K562 (cell line): ENCODE measurements at regions not wholly inside any gene's neighbourhood (a gene's known extent, or its start where the extent isn't known, plus 50 kb on each side); places are given as distances from the start of the nearest gene placed in this dataset.

Experiments used
- ATAC-seq: fragments of 200-7000 bp; cut with Tn5 transposase; 3 replicates; pipeline ENCODE4 v1.9.1; 2020; ENCODE audit warnings: moderate library complexity
- BruUV-seq: library from RNA; stranded (reverse); fragments of 400-500 nt; replicated peaks from 2 replicates; lab custom pipeline; 2021; lab: Mats Ljungman, UMichigan
- CTCF ChIA-PET: fragments of 300-600 bp; formaldehyde crosslinking; extraction: SDS; loops from one replicate; lab custom pipeline; 2021; ENCODE audit warnings: low intra/inter-chr PET ratio; lab: Yijun Ruan, JAX
- POLR2A ChIA-PET: fragments of 300-600, 350-650 bp; sonication (Branson Sonifier 250); formaldehyde crosslinking; extraction: SDS; loops from one replicate; lab custom pipeline; 2021; ENCODE audit warnings: antibody characterized with exemption, inconsistent platforms; lab: Yijun Ruan, JAX
- DNase-seq, 4 experiments: peaks; one replicate each; pipeline versions ENCODE4 v3.0.0 to v3.0.0-alpha.2; 2011 to 2018; ENCODE audit warnings: low spot score in 3 of 4, mixed read lengths in 3 of 4; ENCODE audit errors: extremely low read depth in 1 of 4
- FAIRE-seq: peaks from 2 replicates; lab custom pipeline; 2011; peaks lifted over from hg19 to GRCh38; lab: Jason Lieb, UNC
- H2AFZ ChIP-seq: 2 replicates; pipeline ENCODE4 v1.6.0; 2011; ENCODE audit warnings: low read depth, low read length, control low read depth, inconsistent platforms
- H3K27ac ChIP-seq: fragments of 200-600 bp; 3 replicates; pipeline ENCODE4 v1.8.0; 2011; ENCODE audit warnings: low read depth, mild to moderate bottlenecking, control low read depth, inconsistent platforms, low read length, moderate library complexity, mixed read lengths; ENCODE audit errors: extremely low read depth
- H3K27me3 ChIP-seq, 2 experiments: fragments of 300-600 bp in 1 of 2; 2 replicates in 1 of 2; 3 replicates in 1 of 2; pipeline versions ENCODE4 v1.6.0 to v1.8.0; 2011; ENCODE audit warnings: inconsistent platforms in 2 of 2, low read length in 2 of 2, mild to moderate bottlenecking in 1 of 2, mixed read lengths in 1 of 2, moderate library complexity in 1 of 2; ENCODE audit not compliant: control insufficient read depth in 2 of 2, insufficient read depth in 2 of 2
- H3K36me3 ChIP-seq: fragments of 300-600 bp; 3 replicates; pipeline ENCODE4 v1.8.0; 2011; ENCODE audit warnings: mild to moderate bottlenecking, low read length, inconsistent platforms; ENCODE audit not compliant: control insufficient read depth, insufficient read depth
- H3K4me1 ChIP-seq, 2 experiments: fragments of 200-600 bp in 1 of 2; replicated peaks in 1 of 2; 2 replicates in 1 of 2; 3 replicates in 1 of 2; pipeline versions ENCODE4 v1.5.1 to v1.8.0; 2011; ENCODE audit warnings: inconsistent platforms in 2 of 2, low read length in 2 of 2, mild to moderate bottlenecking in 1 of 2, mixed read lengths in 1 of 2, moderate library complexity in 1 of 2; ENCODE audit not compliant: control insufficient read depth in 2 of 2, insufficient read depth in 2 of 2
- H3K4me2 ChIP-seq: 2 replicates; pipeline ENCODE4 v1.6.1; 2011; ENCODE audit warnings: low read length, control low read depth, inconsistent platforms, mixed read lengths; ENCODE audit not compliant: insufficient read depth
- H3K4me3 ChIP-seq: fragments of 200-600 bp; sonication (generic), shearing (Covaris generic); 2 replicates; pipeline ENCODE4 v1.5.1; 2016; ENCODE audit warnings: control low read depth, inconsistent platforms
- H3K79me2 ChIP-seq: fragments of 200-600 bp; 3 replicates; pipeline ENCODE4 v1.8.0; 2011; ENCODE audit warnings: low read length, inconsistent platforms; ENCODE audit not compliant: control insufficient read depth, insufficient read depth
- H3K9ac ChIP-seq, 2 experiments: 2 replicates each; pipeline versions ENCODE4 v1.6.0 to v1.6.1; 2011; ENCODE audit warnings: low read depth in 2 of 2, low read length in 2 of 2, control low read depth in 1 of 2, inconsistent platforms in 1 of 2, mild to moderate bottlenecking in 1 of 2, mixed read lengths in 1 of 2; ENCODE audit not compliant: insufficient read depth in 1 of 2
- H3K9me1 ChIP-seq: one replicate; pipeline ENCODE4 v1.6.0; 2011; ENCODE audit warnings: inconsistent platforms, mild to moderate bottlenecking, low read length, moderate library complexity; ENCODE audit not compliant: control insufficient read depth, insufficient read depth
- H3K9me3 ChIP-seq: replicated peaks from 2 replicates; pipeline ENCODE4 v1.5.1; 2011; ENCODE audit warnings: low read depth, low read length, inconsistent platforms; ENCODE audit not compliant: control insufficient read depth, insufficient read depth
- H4K20me1 ChIP-seq: replicated peaks from 2 replicates; pipeline ENCODE4 v1.6.1; 2011; ENCODE audit warnings: low read length, inconsistent platforms, mixed read lengths; ENCODE audit not compliant: control insufficient read depth, insufficient read depth
- BRD4 ChIP-seq: fragments of 200-600 bp; sonication (generic); IDR thresholded peaks from 2 replicates; pipeline ENCODE4 v1.6.1; 2017; ENCODE audit warnings: inconsistent platforms
- ETV5 ChIP-seq: sonication (generic); formaldehyde crosslinking; IDR thresholded peaks from 2 replicates; pipeline ENCODE4 v1.4.0; 2020; ENCODE audit warnings: low read depth, mild to moderate bottlenecking, missing genetic modification reagents
- HOXB6 ChIP-seq: fragments of 250-450 bp; sonication (Bioruptor Pico); IDR thresholded peaks from 2 replicates; pipeline ENCODE4 v1.5.1; 2022; ENCODE audit warnings: mild to moderate bottlenecking, borderline replicate concordance
- RBM39 ChIP-seq: fragments of 200-400 bp; formaldehyde crosslinking; optimal IDR thresholded peaks from 2 replicates; pipeline ENCODE3; 2018; ENCODE audit warnings: low read depth, low read length
- STAG1 ChIP-seq: sonication (generic); formaldehyde crosslinking; IDR thresholded peaks from 2 replicates; pipeline ENCODE4 v1.5.0; 2020; ENCODE audit warnings: missing genetic modification reagents, borderline replicate concordance
- WGBS: fragments of 100-300 bp; shearing (Covaris generic); methylation state at CpG from one replicate; pipeline ENCODE4 v1.1.6; 2016; ENCODE audit warnings: low coverage, mixed read lengths; ENCODE audit not compliant: insufficient coverage; ENCODE audit errors: missing lambda C conversion rate; 5-methylcytosine and 5-hydroxymethylcytosine counted together
- in situ Hi-C: fragments of 300-500 bp; cut with MboI; formaldehyde crosslinking; loops from 4 replicates; pipeline ENCODE4 v1.15.0; 2018; ENCODE audit warnings: inconsistent platforms, mixed read lengths
- intact Hi-C: fragments of 100-400 bp; cut with micrococcal nuclease; formaldehyde crosslinking; loops from 2 replicates; pipeline ENCODE4 v1.14.2; 2022

- H3K4me1 ChIP-seq: no peaks in the 10 kb centered on the region; a peak in 2 of 5 replicates
- in situ Hi-C loops (loop anchor here (5.0 kb wide), 1 partner anchor 241 kb away; no protein-coding TSS in a partner anchor), intact Hi-C loops (no loop called here)
- no peak overlapping the region for H3K9ac ChIP-seq
- POLR2A ChIA-PET: interaction anchor here (0.7 kb wide), 1 partner anchor 230 kb away, joined by 3 read pairs; no protein-coding TSS in a partner anchor
- no peak overlapping the region for H3K4me2 ChIP-seq
- 17% methylated on average over 17 of the region's 21 CpGs for WGBS
- no peak for TF ChIP-seq RBM39
- TF ChIP-seq STAG1: no peak
- TF ChIP-seq HOXB6 (CRISPR knock-in tag): no peak
- no peak for TF ChIP-seq ETV5 (CRISPR knock-in tag)
- TF ChIP-seq BRD4: no peak
- TF ChIP-seq, all 486 proteins: peak for 0
- no peak for FAIRE-seq
- no peak for ATAC-seq
- Histone ChIP-seq H3K4me3 (no peak overlapping the region), H2AFZ (no peak overlapping the region), H3K9me1 (no peaks in the 10 kb centered on the region), H3K27ac (no peak overlapping the region), H3K79me2 (no peaks in the 10 kb centered on the region), H3K36me3 (no peaks in the 10 kb centered on the region), H3K9me3 (no peaks in the 10 kb centered on the region), H4K20me1 (no peaks in the 10 kb centered on the region), H3K27me3 (peaks cover 0 to 45% of the 10 kb centered on the region in 2 experiments; a peak in 3 of 5 replicates)
- BruUV-seq: no TSS peak
- CTCF ChIA-PET: no interaction called here
- no peak for DNase-seq
Observed at GRCh38 chr10:118808601-118809356, 54.0 kb upstream of the CACUL1 start.
